NCI-H526 treated with DMSO at 0.1 percent for 48 hours (cell line): ENCODE measurements at regions not wholly inside any gene's neighbourhood (a gene's known extent, or its start where the extent isn't known, plus 50 kb on each side); places are given as distances from the start of the nearest gene placed in this dataset.
A peak's percentile ranks its signal among the peaks of the same experiment; 100 is the strongest.
"Not testable (repeated sequence)": the region's sequence is repeated elsewhere in the genome, so short reads cannot be mapped to it uniquely, and the experiment has no call there.

ENCODE experiments used
- DNase-seq: peaks from one replicate; lab custom pipeline; 2025; lab: John Stamatoyannopoulos, UW

DNA sequence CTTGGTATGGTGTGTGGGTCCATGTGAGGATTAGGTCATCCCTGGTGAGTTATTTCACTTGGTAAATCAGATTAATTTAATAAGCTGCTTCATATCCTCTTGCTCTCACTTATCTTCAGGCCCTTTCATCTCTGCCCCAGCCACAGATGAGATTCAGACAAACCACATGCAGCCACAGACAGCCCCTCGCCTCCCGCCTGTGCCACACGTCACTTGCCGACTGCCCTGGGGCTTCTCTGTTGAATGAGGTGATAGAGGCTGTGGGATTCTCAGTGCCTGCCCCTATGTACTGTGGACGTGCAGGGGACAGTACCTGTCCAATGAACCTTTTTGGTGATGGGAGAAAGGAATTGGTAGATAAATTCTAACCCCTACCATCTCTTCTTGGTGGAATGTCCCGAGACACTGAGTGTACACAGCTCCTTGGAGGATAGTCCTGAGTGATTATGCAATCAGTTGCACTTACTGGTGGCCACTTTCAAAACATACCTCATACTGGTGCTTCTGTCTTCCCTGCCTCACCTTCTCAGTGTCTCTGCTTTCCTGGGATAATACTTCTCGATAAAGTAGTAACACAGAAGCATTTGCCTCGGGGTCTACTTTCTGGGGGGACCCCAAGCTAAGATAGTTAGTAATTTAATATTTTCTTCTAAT lies 248.7 kb downstream of the TTC6 start:
- DNase-seq = no peak

DNA sequence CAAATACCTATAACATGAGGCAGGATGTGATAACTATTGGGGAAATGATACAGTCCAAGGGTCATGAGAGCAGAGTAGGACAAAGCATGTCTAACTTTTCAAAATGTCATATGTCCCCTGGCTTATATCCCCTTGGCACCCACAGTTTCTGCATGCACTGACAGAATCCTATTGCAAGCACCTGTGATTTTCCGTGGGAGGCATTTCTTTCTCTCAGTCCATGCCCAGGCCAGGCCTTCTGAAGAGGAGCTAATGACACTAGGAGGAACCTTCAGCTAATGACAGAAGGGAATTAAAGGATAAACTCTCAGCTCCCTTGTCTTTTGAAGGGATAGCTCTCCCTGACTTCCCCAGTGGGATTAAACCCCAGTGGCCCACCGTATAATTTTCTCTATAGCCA lies 249.2 kb downstream of the TTC6 start:
- DNase-seq = no peak

- DNase-seq = no peak
Measured at GRCh38 chr14:37848985-37849621, 253.7 kb downstream of the TTC6 start.

- DNase-seq = no peak
Measured at GRCh38 chr14:37851054-37851453, 255.6 kb downstream of the TTC6 start.

GRCh38 chr14:37855871-37856270 lies 260.4 kb downstream of the TTC6 start:
- no peak for DNase-seq

DNA sequence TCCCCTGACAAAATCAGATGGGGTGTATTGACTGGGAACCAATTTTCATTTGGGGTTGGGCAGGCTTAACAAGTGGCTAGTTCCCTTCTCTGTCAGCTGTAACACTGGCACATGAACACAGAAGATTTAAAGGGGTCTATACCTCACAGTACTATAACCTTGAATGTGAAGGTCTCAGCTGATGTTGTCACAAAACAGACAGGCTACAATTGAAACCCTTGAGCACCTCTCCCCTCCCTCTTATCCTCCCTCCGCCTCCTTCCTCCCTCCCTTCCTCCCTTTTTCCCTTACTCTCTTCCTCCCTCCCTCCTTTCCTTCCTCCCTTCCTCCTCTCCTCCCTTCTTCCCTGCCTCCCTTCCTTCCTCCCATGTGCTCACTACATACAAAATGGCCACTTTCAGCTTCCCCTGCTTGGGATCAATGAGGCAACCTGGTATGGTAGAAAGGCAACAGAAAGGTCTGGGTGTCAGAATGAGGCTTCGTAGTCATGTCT lies 262.4 kb downstream of the TTC6 start:
- no peak for DNase-seq

DNA sequence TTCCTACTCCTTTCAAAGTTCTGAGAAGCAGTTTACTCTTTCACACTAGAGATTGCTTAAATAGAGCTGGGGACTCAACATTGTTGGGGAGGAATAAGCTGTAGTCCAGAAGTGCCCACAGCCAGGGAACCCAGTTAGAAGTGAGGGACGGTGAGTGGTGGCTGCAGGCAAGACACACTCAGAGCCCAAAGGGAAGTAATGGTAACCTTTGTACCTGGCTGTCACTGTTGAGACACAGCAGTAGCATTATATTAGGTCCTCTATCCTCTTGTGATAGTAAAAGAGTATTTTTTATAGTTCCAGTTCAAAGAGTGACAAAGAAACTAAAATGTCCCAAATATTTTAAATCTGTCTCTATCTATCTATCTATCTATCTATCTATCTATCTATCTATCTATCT lies 263.3 kb downstream of the TTC6 start:
- no peak for DNase-seq

DNA sequence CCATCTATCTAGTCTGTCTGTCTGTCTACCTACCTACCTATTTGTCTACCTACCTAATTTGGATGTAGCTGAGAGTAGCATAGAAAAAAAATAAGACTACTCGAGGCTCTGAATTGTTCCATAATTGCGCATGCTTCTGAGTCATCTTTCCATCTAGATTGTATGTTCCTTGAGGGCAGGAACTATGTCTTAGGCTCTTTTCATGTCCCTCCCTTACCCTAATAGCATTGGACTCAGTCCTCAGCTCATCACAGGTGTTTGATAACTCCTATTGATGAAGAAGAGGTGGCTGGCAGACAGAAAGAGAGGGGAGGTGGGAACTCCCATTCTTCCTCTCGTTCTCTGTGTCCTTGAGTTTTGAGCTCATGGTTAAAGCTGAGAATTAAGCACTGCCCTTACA lies 263.7 kb downstream of the TTC6 start:
- DNase-seq = no peak

GRCh38 chr14:37862263-37862662 lies 266.8 kb downstream of the TTC6 start:
- no peak for DNase-seq

- no peak for DNase-seq
Measured at GRCh38 chr14:37864128-37864527, 268.7 kb downstream of the TTC6 start.

DNA sequence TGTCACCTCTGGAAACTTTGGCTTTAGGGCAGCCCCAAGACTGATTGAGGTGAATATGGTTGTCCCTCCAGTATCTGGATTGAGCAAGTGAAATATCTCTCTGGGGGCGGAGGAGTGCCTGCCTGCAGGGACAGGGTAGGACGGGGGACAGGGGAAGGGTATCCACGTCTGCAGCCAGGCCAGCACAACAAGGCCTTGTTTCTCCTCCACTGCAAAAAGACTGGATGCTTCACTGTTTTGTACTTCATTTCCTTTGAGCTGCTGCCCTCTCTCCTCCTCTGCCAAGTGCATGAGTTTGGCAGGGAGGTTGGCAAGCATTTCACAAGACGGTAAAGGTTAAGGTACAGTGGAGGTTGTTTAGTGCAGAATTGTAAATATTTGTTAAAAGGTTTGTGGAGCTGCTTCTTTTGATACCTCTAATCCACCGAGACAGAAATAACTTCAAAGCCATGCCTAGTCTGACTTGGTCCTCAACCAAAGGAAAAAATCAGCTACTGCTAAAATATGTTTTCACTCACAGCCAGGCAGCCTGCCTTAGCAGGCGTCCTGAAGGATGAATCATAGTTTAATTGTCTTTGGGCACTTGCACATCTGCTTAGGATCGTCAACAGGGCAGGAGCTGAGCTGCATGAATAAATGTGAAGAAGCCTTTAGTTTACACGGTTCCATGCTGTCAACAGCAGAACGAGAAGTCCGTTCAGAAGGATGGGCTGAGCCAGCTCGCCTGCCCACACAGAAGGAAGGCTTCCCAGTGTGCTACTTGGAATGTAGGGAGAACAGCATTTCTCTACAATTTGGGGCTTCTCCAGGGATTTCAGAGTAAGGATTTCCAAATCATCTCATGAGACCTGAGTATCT lies 269.7 kb downstream of the TTC6 start:
- DNase-seq = no peak

GRCh38 chr14:37865719-37866549 lies 270.5 kb downstream of the TTC6 start:
- DNase-seq = no peak

GRCh38 chr14:37869633-37870032 lies 274.2 kb downstream of the TTC6 start:
- no peak for DNase-seq

DNA sequence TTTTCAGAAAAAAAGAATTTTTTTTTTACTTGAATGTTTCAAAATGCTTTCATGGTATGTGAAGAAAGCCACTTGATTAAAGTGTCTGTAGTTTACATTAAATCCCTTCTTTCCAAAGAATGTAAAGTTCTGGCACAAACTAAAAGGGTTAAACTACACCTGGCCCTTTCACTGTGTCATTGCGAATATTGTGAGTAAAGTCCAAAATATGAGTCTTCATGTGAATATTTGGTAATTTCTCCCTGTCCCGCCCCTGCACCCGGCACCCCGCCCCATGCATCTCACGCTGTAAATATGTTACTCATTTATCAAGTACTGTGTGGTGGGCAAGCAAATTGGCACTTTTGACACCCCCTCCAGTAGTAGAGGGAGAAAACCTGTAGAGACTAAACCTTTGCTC lies 274.7 kb downstream of the TTC6 start:
- no peak for DNase-seq

DNA sequence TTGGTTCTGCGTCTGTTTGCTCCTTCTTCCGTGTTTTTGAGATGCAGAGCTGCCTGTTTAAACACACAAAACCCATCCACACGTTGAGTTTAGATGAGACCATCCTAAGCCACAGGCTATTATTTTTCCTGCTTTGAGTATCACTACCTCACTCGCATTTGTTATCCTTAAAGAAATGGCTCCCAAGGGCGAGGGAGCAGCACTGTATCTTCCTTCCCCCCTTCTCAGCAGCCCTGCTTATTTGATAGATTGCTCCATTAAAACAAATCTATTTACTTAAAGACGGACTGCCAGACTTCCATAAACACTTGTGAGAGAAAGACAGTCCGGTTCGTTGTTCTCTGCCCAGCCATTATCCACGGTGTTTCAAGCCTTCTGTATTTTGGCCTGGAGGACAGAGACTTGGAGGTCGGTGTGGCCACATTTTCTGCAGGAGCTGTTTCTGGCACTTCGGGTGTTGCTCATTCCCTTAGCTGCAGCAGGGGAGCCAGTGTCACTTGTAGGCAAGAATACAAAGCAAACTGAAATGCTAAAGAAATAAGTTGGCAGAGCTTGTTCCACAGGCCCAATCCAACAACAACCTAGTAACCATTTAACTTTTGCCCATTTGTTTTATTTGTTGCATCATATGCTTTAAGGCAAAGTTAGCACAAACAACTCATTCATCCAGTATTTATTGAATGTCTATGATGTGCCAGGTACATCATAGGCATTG lies 275.4 kb downstream of the TTC6 start:
- no peak for DNase-seq

GRCh38 chr14:37874065-37874428 lies 278.6 kb downstream of the TTC6 start:
- DNase-seq = not testable (repeated sequence)

- DNase-seq = peak; percentile 74
Measured at GRCh38 chr14:37874429-37875109, 279.1 kb downstream of the TTC6 start.

DNA sequence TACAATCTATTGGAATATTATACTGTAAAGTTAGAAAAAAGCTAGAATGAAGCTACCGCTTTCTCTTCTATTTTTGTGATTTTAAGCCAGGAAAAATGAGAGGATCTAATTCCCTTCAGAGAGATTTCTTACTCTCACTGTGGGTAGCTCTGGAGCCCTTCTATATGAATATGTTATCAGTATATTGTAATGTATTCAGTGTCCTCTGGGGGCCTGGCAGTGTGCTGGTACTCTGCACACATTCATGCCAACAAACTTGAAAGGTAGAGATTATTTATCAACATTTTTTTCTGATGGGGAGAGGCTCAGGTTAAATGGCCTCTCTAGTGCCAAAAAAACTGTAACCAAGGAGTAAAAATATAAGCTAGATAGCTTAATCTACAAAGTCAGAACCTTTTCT lies 292.8 kb downstream of the TTC6 start:
- DNase-seq = no peak

- no peak for DNase-seq
Measured at GRCh38 chr14:37889087-37889486, 293.7 kb downstream of the TTC6 start.

DNA sequence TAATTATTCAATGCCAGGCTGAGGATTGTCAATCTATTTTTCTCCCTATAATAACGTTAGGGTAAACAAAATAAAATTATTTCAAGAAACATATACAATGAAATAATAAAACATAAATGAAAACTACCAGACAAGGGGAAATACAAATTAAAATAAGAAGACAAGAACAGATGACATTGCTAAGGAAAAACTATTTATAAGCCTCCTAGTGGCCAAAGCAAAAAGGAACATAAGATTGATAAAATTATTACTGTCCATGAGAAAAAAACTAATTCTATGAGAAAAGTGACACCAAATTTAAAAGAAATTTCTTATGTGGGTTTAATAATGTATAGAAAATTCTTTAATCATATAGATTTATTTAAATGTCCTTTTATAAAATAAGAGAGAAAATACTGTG lies 294.7 kb downstream of the TTC6 start:
- no peak for DNase-seq

- DNase-seq = not testable (repeated sequence)
Measured at GRCh38 chr14:37891500-37891899, 296.1 kb downstream of the TTC6 start.
